Medulla oblongata (tissue), 1 donor: ENCODE measurements at regions not wholly inside any gene's neighbourhood (a gene's known extent, or its start where the extent isn't known, plus 50 kb on each side); places are given as distances from the start of the nearest gene placed in this dataset.

ENCODE experiments used
- DNase-seq: peaks from one replicate; pipeline ENCODE4 v3.0.0-alpha.2; 2015; ENCODE audit errors: extremely low spot score

GRCh38 chr11:34564406-34564805, 50.8 kb upstream of the ELF5 start:
- no peak for DNase-seq

GRCh38 chr11:34564807-34565241, 51.2 kb upstream of the ELF5 start:
- DNase-seq, result peak; percentile 88

- no peak for DNase-seq
Measured at GRCh38 chr11:34565417-34566207, 52.0 kb upstream of the ELF5 start.

- DNase-seq, result peak; percentile 54
Measured at GRCh38 chr11:34566208-34566551, 52.6 kb upstream of the ELF5 start.

GRCh38 chr11:34566736-34567135, 53.1 kb upstream of the ELF5 start:
- no peak for DNase-seq

- DNase-seq, result no peak
Measured at GRCh38 chr11:34567733-34568132, 53.2 kb upstream of the EHF start.

- no peak for DNase-seq
Measured at GRCh38 chr11:34570584-34570983, 50.3 kb upstream of the EHF start.
